ENCODE measurements at regions not wholly inside any gene's neighbourhood (a gene's known extent, or its start where the extent isn't known, plus 50 kb on each side); places are given as distances from the start of the nearest gene placed in this dataset.
A peak's percentile ranks its signal among the peaks of the same experiment; 100 is the strongest.
"Not testable (repeated sequence)": the region's sequence is repeated elsewhere in the genome, so short reads cannot be mapped to it uniquely, and the experiment has no call there.

GRCh38 chr3:170814822-170815221 is 55.2 kb downstream of the RPL22L1 start:
- Mint-ChIP-seq H3K9me3 (no peaks in the 10 kb centered on the region), H3K4me1 (peaks cover 0 to 3% (median 0%) of the 10 kb centered on the region in 4 donors), H3K4me3 (no peak overlapping the region), H3K36me3 (peaks cover 0 to 1% (median 0%) of the 10 kb centered on the region in 3 donors), H3K27ac (peak overlapping the region in 1 of 10 donors; percentile 40), H3K27me3 (peaks cover 0 to 9% (median under 1%) of the 10 kb centered on the region in 5 donors)
- POLR2A ChIA-PET: no interaction called here
- DNase-seq (no peak), ATAC-seq (no peak)

GRCh38 chr3:170813266-170813665 is 56.7 kb downstream of the RPL22L1 start:
- Mint-ChIP-seq H3K27ac (no peak overlapping the region), H3K27me3 (peaks cover 0 to 3% (median 0%) of the 10 kb centered on the region in 5 donors), H3K4me3 (no peak overlapping the region), H3K36me3 (peaks cover 0 to 1% (median 0%) of the 10 kb centered on the region in 3 donors), H3K9me3 (no peaks in the 10 kb centered on the region), H3K4me1 (peaks cover 0 to 3% (median 0%) of the 10 kb centered on the region in 4 donors)
- ATAC-seq (no peak), DNase-seq (no peak)
- POLR2A ChIA-PET: no interaction called here

DNA sequence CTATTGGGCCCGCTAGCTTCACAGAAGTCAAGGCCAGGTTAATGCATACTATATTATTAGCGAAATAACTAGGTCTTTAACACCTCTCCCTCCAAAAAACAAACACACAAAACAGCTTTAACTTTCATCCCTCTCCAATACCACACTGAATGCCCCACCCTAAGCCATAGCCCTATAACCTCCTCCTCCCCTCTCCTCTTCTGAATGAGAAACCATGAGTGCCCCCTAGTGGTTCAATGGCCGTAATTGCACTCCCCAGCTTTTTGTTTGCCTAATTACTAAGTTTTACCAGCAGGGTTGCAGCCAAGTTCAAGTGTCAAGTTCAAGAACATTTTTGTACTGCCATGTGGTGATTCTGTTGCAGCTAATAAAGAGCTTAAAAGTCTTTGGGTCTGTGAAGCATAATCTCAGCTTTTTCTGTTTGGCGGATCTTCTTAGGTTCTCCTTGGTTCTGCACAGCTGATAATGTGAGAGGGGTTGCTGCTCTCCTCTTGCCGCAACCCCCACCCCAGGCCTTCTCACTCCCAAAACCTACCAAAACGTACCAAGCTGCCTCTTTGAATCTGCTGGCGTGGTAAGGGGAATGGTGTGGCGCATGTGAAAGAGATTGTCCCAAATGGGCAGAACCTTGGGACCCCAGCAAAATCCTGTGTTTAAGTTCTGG is 57.9 kb downstream of the RPL22L1 start:
- POLR2A ChIA-PET: interaction anchor here (0.6 kb wide), 1 partner anchor 26 kb away, joined by 6 read pairs; no protein-coding TSS in a partner anchor
- Mint-ChIP-seq H3K4me1 (peaks cover 0 to 3% (median 0%) of the 10 kb centered on the region in 4 donors), H3K4me3 (no peak overlapping the region), H3K9me3 (no peaks in the 10 kb centered on the region), H3K27me3 (no peaks in the 10 kb centered on the region), H3K27ac (no peak overlapping the region), H3K36me3 (no peaks in the 10 kb centered on the region)
- peak; percentile 81 to 87 for ATAC-seq
- DNase-seq: peak; percentile 16 to 74 (median 62)

DNA sequence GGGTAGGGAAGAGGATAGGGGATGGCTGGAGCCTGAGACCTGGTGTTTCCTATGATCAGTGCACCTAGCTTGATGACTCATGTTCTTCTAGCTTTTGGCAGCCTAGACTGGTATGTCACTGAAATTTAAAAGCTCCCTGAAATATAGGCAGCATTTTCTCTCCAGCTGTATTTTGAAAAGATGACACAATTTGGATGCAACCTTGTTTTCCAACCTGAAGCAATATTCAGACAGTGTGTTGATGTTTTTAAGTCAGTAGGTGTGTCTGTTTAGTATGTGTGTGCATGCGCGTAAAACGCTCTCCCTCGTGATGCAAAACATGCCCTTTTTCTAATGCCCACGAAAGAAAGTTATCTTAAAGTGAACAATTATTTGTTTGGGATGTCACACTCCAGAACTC is 58.5 kb downstream of the RPL22L1 start:
- no peak for DNase-seq
- POLR2A ChIA-PET: no interaction called here
- Mint-ChIP-seq H3K27me3 (no peaks in the 10 kb centered on the region), H3K36me3 (no peaks in the 10 kb centered on the region), H3K4me1 (peaks cover 0 to 3% (median 0%) of the 10 kb centered on the region in 4 donors), H3K4me3 (no peak overlapping the region), H3K9me3 (no peaks in the 10 kb centered on the region), H3K27ac (no peak overlapping the region)
- ATAC-seq: no peak

DNA sequence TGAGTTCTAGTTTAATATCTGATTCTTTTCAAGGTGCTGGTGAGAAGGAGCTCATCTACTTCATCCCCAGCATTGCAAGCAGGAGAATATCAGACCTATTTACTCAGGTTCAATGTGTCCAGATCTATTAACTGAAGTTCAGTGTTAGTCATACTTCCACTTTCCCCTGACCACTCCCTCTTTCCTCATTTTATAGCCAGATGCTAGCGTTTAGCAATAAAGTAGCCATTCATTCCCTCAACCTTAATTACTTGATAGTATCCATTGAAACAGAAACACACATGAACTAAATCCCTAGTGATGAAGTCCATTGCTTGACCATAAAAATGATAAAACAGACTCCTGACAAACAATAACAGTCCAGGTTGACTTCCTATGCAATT is 60.0 kb downstream of the RPL22L1 start:
- ATAC-seq: no peak
- DNase-seq: no peak
- H3K9me3 Mint-ChIP-seq: peaks cover 0 to 2% (median 0%) of the 10 kb centered on the region in 9 donors
- H3K27me3 Mint-ChIP-seq: peaks cover 0 to 5% (median 4%) of the 10 kb centered on the region in 5 donors
- H3K4me3 Mint-ChIP-seq: no peak overlapping the region
- peaks cover 0 to 3% (median 0%) of the 10 kb centered on the region in 4 donors for H3K4me1 Mint-ChIP-seq
- H3K36me3 Mint-ChIP-seq: no peaks in the 10 kb centered on the region
- POLR2A ChIA-PET: no interaction called here
- H3K27ac Mint-ChIP-seq: no peak overlapping the region

GRCh38 chr3:170809007-170809974 is 60.7 kb downstream of the RPL22L1 start:
- Mint-ChIP-seq H3K27ac (no peak overlapping the region), H3K9me3 (peaks cover 0 to 2% (median 0%) of the 10 kb centered on the region in 9 donors), H3K27me3 (peaks cover 0 to 12% (median 10%) of the 10 kb centered on the region in 5 donors), H3K36me3 (no peaks in the 10 kb centered on the region), H3K4me3 (no peak overlapping the region), H3K4me1 (peaks cover 0 to 3% (median 0%) of the 10 kb centered on the region in 4 donors)
- no peak for ATAC-seq
- POLR2A ChIA-PET: no interaction called here
- no peak for DNase-seq

DNA sequence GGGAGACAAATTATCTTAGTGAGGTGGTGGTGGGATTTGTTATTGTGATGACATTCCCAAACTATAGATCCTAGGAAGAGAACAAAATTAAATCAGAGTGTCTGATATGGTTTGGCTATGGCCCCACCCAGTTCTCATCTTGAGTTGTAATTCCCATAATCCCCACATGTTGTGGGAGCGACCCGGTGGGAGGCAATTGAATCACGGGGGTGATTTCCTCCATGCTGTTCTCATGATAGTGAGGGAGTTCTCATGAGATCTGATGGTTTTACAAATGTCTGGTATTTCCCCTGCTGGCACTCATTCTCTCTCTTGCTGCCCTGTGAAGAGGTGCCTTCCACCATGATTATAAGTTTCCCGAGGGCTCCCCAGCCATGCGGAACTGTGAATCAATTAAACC is 62.0 kb downstream of the RPL22L1 start:
- Mint-ChIP-seq H3K36me3 (no peaks in the 10 kb centered on the region), H3K4me3 (no peak overlapping the region), H3K4me1 (peaks cover 0 to 3% (median 0%) of the 10 kb centered on the region in 4 donors), H3K27me3 (peaks cover 4 to 25% (median 13%) of the 10 kb centered on the region in 5 donors), H3K9me3 (peaks cover 0 to 2% (median 0%) of the 10 kb centered on the region in 9 donors), H3K27ac (no peak overlapping the region)
- ATAC-seq (no peak), DNase-seq (no peak)
- POLR2A ChIA-PET: no interaction called here

- no peak overlapping the region for H3K4me3 Mint-ChIP-seq
- ATAC-seq: no peak
- H3K4me1 Mint-ChIP-seq: peaks cover 0 to under 1% (median 0%) of the 10 kb centered on the region in 4 donors
- no peak for DNase-seq
- POLR2A ChIA-PET: no interaction called here
- peaks cover 13 to 38% (median 20%) of the 10 kb centered on the region in 5 donors for H3K27me3 Mint-ChIP-seq
- no peaks in the 10 kb centered on the region for H3K36me3 Mint-ChIP-seq
- H3K27ac Mint-ChIP-seq: no peak overlapping the region
- peaks cover 0 to 2% (median 0%) of the 10 kb centered on the region in 9 donors for H3K9me3 Mint-ChIP-seq
These were observed 63.3 kb downstream of the RPL22L1 start for GRCh38 chr3:170806676-170807075.

DNA sequence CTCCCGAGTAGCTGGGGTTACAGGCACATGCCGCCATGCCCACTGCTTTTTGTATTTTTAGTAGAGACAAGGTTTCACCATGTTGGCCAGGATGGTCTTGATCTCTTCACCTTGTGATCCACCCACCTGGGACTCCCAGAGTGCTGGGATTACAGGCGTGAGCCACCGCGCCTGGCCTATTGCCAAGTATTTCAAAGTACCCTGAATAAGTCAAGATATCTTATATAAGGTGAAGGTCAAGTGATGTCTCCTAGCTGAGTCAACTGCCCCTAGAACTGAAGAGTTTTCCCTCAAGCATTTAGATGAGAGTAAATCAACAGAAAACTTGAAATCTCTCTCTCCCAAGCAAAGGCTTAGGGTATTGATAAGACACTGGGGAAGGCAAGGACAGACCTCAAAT is 63.9 kb downstream of the RPL22L1 start:
- no peak overlapping the region for H3K4me3 Mint-ChIP-seq
- H3K27me3 Mint-ChIP-seq: peaks cover 16 to 44% (median 23%) of the 10 kb centered on the region in 5 donors
- H3K9me3 Mint-ChIP-seq: peaks cover 0 to 2% (median 0%) of the 10 kb centered on the region in 9 donors
- no peaks in the 10 kb centered on the region for H3K4me1 Mint-ChIP-seq
- DNase-seq (no peak), ATAC-seq (no peak)
- no peaks in the 10 kb centered on the region for H3K36me3 Mint-ChIP-seq
- no peak overlapping the region for H3K27ac Mint-ChIP-seq
- POLR2A ChIA-PET: no interaction called here

DNA sequence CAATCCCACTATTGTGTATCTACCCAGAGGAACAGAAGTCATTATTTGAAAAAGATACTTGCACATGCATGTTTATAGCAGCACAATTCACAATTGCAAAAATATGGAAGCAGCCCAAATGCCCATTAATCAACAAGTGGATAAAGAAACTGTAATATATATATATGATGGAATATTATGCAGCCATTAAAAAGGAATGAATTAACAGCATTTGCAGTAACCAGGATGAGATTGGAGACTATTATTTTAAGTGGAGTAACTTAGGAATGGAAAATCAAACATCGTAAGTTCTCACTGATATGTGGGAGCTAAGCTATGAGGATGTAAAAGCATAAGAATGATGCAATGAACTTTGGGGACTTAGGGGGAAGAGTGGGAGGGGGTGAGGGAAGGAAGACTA is 64.7 kb downstream of the RPL22L1 start:
- peaks cover 16 to 44% (median 25%) of the 10 kb centered on the region in 5 donors for H3K27me3 Mint-ChIP-seq
- H3K4me1 Mint-ChIP-seq, DNase-seq, H3K27ac Mint-ChIP-seq, H3K4me3 Mint-ChIP-seq, H3K36me3 Mint-ChIP-seq, POLR2A ChIA-PET, H3K9me3 Mint-ChIP-seq, ATAC-seq: not testable (repeated sequence)

- H3K9me3 Mint-ChIP-seq, H3K27ac Mint-ChIP-seq, H3K4me3 Mint-ChIP-seq, POLR2A ChIA-PET, H3K36me3 Mint-ChIP-seq, DNase-seq, ATAC-seq, H3K4me1 Mint-ChIP-seq: not testable (repeated sequence)
- H3K27me3 Mint-ChIP-seq: peaks cover 16 to 44% (median 27%) of the 10 kb centered on the region in 5 donors
These were observed 65.4 kb downstream of the RPL22L1 start for GRCh38 chr3:170804634-170805033.

DNA sequence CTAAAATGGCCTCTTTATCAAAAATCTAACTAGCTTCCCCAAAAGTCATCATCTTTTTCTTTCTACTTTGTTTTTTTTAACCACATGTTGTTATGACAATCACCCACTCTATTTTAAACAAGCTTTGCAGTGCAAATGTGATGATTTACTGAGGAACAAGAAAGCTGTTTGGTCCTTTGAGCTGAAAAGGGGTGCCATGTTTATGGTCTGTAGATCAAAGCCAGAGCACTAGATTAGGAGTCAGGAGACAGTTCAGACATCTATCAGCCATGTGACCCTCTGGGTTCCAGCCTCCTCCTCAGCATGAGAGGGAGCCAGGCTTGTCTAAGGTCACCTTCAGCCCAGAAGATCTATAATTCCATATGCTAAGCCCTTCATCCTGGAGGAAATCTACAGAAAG is 65.9 kb downstream of the RPL22L1 start:
- ATAC-seq (no peak), DNase-seq (no peak)
- H3K4me3 Mint-ChIP-seq: no peak overlapping the region
- peaks cover 0 to 3% (median 0%) of the 10 kb centered on the region in 9 donors for H3K9me3 Mint-ChIP-seq
- no peaks in the 10 kb centered on the region for H3K36me3 Mint-ChIP-seq
- POLR2A ChIA-PET: no interaction called here
- peaks cover 18 to 44% (median 29%) of the 10 kb centered on the region in 5 donors for H3K27me3 Mint-ChIP-seq
- no peaks in the 10 kb centered on the region for H3K4me1 Mint-ChIP-seq
- no peak overlapping the region for H3K27ac Mint-ChIP-seq

All from naive thymus-derived CD8-positive, alpha-beta T cell (primary cell).